ENCODE measurements at regions not wholly inside any gene's neighbourhood (a gene's known extent, or its start where the extent isn't known, plus 50 kb on each side); places are given as distances from the start of the nearest gene placed in this dataset.

- Histone ChIP-seq H3K36me3 (no peaks in the 10 kb centered on the region), H3K4me1 (peaks cover 0 to 34% (median 29%) of the 10 kb centered on the region in 4 donors), H3K27me3 (no peaks in the 10 kb centered on the region), H3K9me3 (no peaks in the 10 kb centered on the region), H3K4me3 (no peak overlapping the region), H3K27ac (peak overlapping the region; percentile 40 to 75 (median 72))
- TF ChIP-seq EP300 (IDR thresholded peaks at IDR 0.05) = no peak
- TF ChIP-seq POLR2AphosphoS5 (IDR thresholded peaks at IDR 0.05) = no peak
- no peak for TF ChIP-seq CTCF (IDR thresholded peaks at IDR 0.05)
- TF ChIP-seq POLR2A (IDR thresholded peaks at IDR 0.05) = no peak
- intact Hi-C loops (cut with DNase I) = loop anchor here (5.0 kb wide), 1 partner anchor 572 kb away; no protein-coding TSS in a partner anchor
- 16 to 68% methylated on average over 7 of the region's 7 CpGs for WGBS, 2 donors
- DNase-seq = no peak
Measured at GRCh38 chr10:4354382-4354812, 471.6 kb upstream of the AKR1E2 start.

- H3K27ac ChIP-seq = peak overlapping the region; percentile 40 to 75 (median 72)
- 1 to 9% methylated on average over 1 of the region's 1 CpG for WGBS, 2 donors
- no peaks in the 10 kb centered on the region for H3K36me3 ChIP-seq
- H3K4me1 ChIP-seq = peaks cover 0 to 34% (median 29%) of the 10 kb centered on the region in 4 donors
- no peak for DNase-seq
- H3K27me3 ChIP-seq = no peaks in the 10 kb centered on the region
- H3K4me3 ChIP-seq = no peak overlapping the region
- peak in 1 of 4 donors; percentile 41 for TF ChIP-seq POLR2AphosphoS5 (IDR thresholded peaks at IDR 0.05)
- TF ChIP-seq CTCF (IDR thresholded peaks at IDR 0.05) = no peak
- TF ChIP-seq POLR2A (IDR thresholded peaks at IDR 0.05) = no peak
- no peak for TF ChIP-seq EP300 (IDR thresholded peaks at IDR 0.05)
- H3K9me3 ChIP-seq = no peaks in the 10 kb centered on the region
- intact Hi-C loops (cut with DNase I) = loop anchor here (5.0 kb wide), 1 partner anchor 572 kb away; no protein-coding TSS in a partner anchor
Measured at GRCh38 chr10:4353964-4354363, 472.0 kb upstream of the AKR1E2 start.

GRCh38 chr10:4353059-4353655 lies 472.9 kb upstream of the AKR1E2 start:
- intact Hi-C loops (cut with DNase I) = loop anchor here (5.0 kb wide), 1 partner anchor 571 kb away; no protein-coding TSS in a partner anchor
- 77 to 86% methylated on average over 11 of the region's 11 CpGs for WGBS, 2 donors

DNA sequence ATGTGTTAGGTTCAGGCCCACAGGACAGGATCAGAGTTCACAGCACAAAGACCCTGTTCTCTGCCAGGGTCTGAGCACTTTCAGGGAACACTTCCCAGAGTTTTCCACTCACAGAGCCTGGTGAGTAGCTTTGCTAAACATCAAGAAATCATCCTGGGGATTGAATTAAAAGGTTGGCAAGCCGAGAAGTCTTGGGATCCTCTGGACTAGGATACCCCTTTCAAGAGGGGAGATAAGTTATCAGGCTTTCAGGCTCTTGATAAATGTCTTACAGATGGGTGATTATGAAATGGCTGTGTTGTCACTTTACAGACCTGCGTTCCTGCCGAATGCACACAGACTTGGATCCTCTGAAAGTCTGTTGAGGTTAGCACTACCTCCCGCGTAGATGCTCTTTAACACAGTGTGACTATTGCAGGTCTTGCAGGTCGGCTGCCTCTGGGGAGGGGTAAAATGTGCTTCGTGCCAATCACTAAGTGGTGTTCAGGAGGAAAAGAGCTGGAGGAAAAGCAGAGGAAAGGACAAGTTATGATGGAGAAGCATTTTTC lies 473.5 kb upstream of the AKR1E2 start:
- 70 to 73% methylated on average over 7 of the region's 7 CpGs for WGBS, 2 donors
- peak in 3 of 4 donors; percentile 18 to 49 (median 25) for TF ChIP-seq POLR2AphosphoS5 (IDR thresholded peaks at IDR 0.05)
- TF ChIP-seq POLR2A (IDR thresholded peaks at IDR 0.05) = no peak
- TF ChIP-seq CTCF (IDR thresholded peaks at IDR 0.05) = no peak

More at GRCh38 chr10:4353059-4353655, 472.9 kb upstream of the AKR1E2 start:
- Histone ChIP-seq H3K27me3 (no peaks in the 10 kb centered on the region), H3K4me1 (peaks cover 0 to 34% (median 29%) of the 10 kb centered on the region in 4 donors), H3K36me3 (no peaks in the 10 kb centered on the region), H3K27ac (peak overlapping the region; percentile 40 to 75 (median 72)), H3K4me3 (no peak overlapping the region), H3K9me3 (no peaks in the 10 kb centered on the region)
- DNase-seq = no peak
- TF ChIP-seq CTCF (IDR thresholded peaks at IDR 0.05) (no peak), POLR2AphosphoS5 (IDR thresholded peaks at IDR 0.05) (no peak), EP300 (IDR thresholded peaks at IDR 0.05) (no peak), POLR2A (IDR thresholded peaks at IDR 0.05) (no peak)

More for the DNA sequence above, 473.5 kb upstream of the AKR1E2 start:
- peaks cover 0 to 34% (median 29%) of the 10 kb centered on the region in 4 donors for H3K4me1 ChIP-seq
- no peaks in the 10 kb centered on the region for H3K36me3 ChIP-seq
- no peak overlapping the region for H3K4me3 ChIP-seq
- DNase-seq = peak; percentile 81
- H3K27me3 ChIP-seq = no peaks in the 10 kb centered on the region
- no peaks in the 10 kb centered on the region for H3K9me3 ChIP-seq
- peak overlapping the region; percentile 35 to 75 (median 72) for H3K27ac ChIP-seq
- intact Hi-C loops (cut with DNase I) = loop anchor here (5.0 kb wide), 1 partner anchor 570 kb away; no protein-coding TSS in a partner anchor

All from sigmoid colon (tissue), 6 donors.